ENCODE measurements at regions not wholly inside any gene's neighbourhood (a gene's known extent, or its start where the extent isn't known, plus 50 kb on each side); places are given as distances from the start of the nearest gene placed in this dataset.

- TF ChIP-seq ZNF384 (IDR thresholded peaks at IDR 0.05) (no peak), BHLHE40 (IDR thresholded peaks at IDR 0.05; ENCODE audit: borderline replicate concordance) (no peak), SP1 (IDR thresholded peaks at IDR 0.05) (no peak), FOXK2 (IDR thresholded peaks at IDR 0.05) (no peak), FOXM1 (IDR thresholded peaks at IDR 0.05; ENCODE audit: borderline replicate concordance) (no peak), CTBP1 (IDR thresholded peaks at IDR 0.05; ENCODE audit: borderline replicate concordance) (no peak), NFRKB (IDR thresholded peaks at IDR 0.05) (no peak), HDGF (IDR thresholded peaks at IDR 0.05; ENCODE audit: borderline replicate concordance) (no peak), SUZ12 (IDR thresholded peaks at IDR 0.05) (no peak), ARNT (IDR thresholded peaks at IDR 0.05) (no peak), ELF4 (IDR thresholded peaks at IDR 0.05) (no peak), LEF1 (IDR thresholded peaks at IDR 0.05; ENCODE audit: borderline replicate concordance) (no peak)
- TF ChIP-seq, protein P1, sequence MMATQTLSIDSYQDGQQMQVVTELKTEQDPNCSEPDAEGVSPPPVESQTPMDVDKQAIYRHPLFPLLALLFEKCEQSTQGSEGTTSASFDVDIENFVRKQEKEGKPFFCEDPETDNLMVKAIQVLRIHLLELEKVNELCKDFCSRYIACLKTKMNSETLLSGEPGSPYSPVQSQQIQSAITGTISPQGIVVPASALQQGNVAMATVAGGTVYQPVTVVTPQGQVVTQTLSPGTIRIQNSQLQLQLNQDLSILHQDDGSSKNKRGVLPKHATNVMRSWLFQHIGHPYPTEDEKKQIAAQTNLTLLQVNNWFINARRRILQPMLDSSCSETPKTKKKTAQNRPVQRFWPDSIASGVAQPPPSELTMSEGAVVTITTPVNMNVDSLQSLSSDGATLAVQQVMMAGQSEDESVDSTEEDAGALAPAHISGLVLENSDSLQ (IDR thresholded peaks at IDR 0.05): no peak
These were observed 218.8 kb downstream of the IRF8 start for GRCh38 chr16:86117756-86118155.
